ENCODE measurements at regions not wholly inside any gene's neighbourhood (a gene's known extent, or its start where the extent isn't known, plus 50 kb on each side); places are given as distances from the start of the nearest gene placed in this dataset.
A peak's percentile ranks its signal among the peaks of the same experiment; 100 is the strongest.
"Not testable (repeated sequence)": the region's sequence is repeated elsewhere in the genome, so short reads cannot be mapped to it uniquely, and the experiment has no call there.

- DNase-seq: peak; percentile 5
Measured at GRCh38 chr13:39982745-39983144, 327.3 kb downstream of the COG6 start.

GRCh38 chr13:39985071-39985470, 329.6 kb downstream of the COG6 start:
- no peak for DNase-seq

- no peak for DNase-seq
Measured at GRCh38 chr13:39988351-39988750, 332.9 kb downstream of the COG6 start.

- DNase-seq: no peak
Measured at GRCh38 chr13:39998166-39998565, 342.7 kb downstream of the COG6 start.

- no peak for DNase-seq
Measured at GRCh38 chr13:40002016-40002415, 346.6 kb downstream of the COG6 start.

- no peak for DNase-seq
Measured at GRCh38 chr13:40013554-40013953, 358.1 kb downstream of the COG6 start.

- no peak for DNase-seq
Measured at GRCh38 chr13:40016953-40017660, 361.6 kb downstream of the COG6 start.

- DNase-seq: no peak
Measured at GRCh38 chr13:40017662-40018262, 362.3 kb downstream of the COG6 start.

GRCh38 chr13:40023595-40024203, 368.2 kb downstream of the COG6 start:
- DNase-seq: no peak

GRCh38 chr13:40024204-40024966, 368.9 kb downstream of the COG6 start:
- no peak for DNase-seq

GRCh38 chr13:40024967-40025714, 369.7 kb downstream of the COG6 start:
- no peak for DNase-seq

GRCh38 chr13:40026174-40026585, 370.7 kb downstream of the COG6 start:
- no peak for DNase-seq

- DNase-seq: no peak
Measured at GRCh38 chr13:40026741-40027140, 371.3 kb downstream of the COG6 start.

- DNase-seq: no peak
Measured at GRCh38 chr13:40028446-40028845, 373.0 kb downstream of the COG6 start.

GRCh38 chr13:40031031-40031430, 375.6 kb downstream of the COG6 start:
- no peak for DNase-seq

- DNase-seq: no peak
Measured at GRCh38 chr13:40039061-40039460, 383.6 kb downstream of the COG6 start.

GRCh38 chr13:40042991-40043390, 387.5 kb downstream of the COG6 start:
- DNase-seq: no peak

- no peak for DNase-seq
Measured at GRCh38 chr13:40043764-40044163, 388.3 kb downstream of the COG6 start.

GRCh38 chr13:40047322-40047771, 391.9 kb downstream of the COG6 start:
- no peak for DNase-seq

- DNase-seq: no peak
Measured at GRCh38 chr13:40048551-40048950, 393.1 kb downstream of the COG6 start.

GRCh38 chr13:40052954-40053353, 397.5 kb downstream of the COG6 start:
- DNase-seq: no peak

GRCh38 chr13:40053401-40053800, 397.9 kb downstream of the COG6 start:
- DNase-seq: no peak

GRCh38 chr13:40054422-40054821, 399.0 kb downstream of the COG6 start:
- not testable (repeated sequence) for DNase-seq
